Endothelial cell of umbilical vein (primary cell): ENCODE measurements at regions not wholly inside any gene's neighbourhood (a gene's known extent, or its start where the extent isn't known, plus 50 kb on each side); places are given as distances from the start of the nearest gene placed in this dataset.

Source experiments
- BruUV-seq: library from RNA; stranded (reverse); fragments of 400-500 nt; replicated peaks from 2 replicates; lab custom pipeline; 2021; lab: Mats Ljungman, UMichigan
- CTCF ChIA-PET: fragments of 300-600, 350-600 bp; sonication (Branson Sonifier 250); formaldehyde crosslinking; loops from one replicate; lab custom pipeline; 2021; ENCODE audit warnings: antibody characterized with exemption, inconsistent platforms; lab: Charles Lee
- POLR2A ChIA-PET: fragments of 300-600, 350-600 bp; sonication (Branson Sonifier 250); formaldehyde crosslinking; loops from one replicate; lab custom pipeline; 2021; ENCODE audit warnings: antibody characterized with exemption, inconsistent platforms; lab: Charles Lee
- DNase-seq: peaks from one replicate; pipeline ENCODE4 v3.0.0-alpha.2; 2011; ENCODE audit warnings: low read depth, low spot score
- FAIRE-seq: peaks from 2 replicates; lab custom pipeline; 2011; peaks lifted over from hg19 to GRCh38; lab: Jason Lieb, UNC
- H2AFZ ChIP-seq: 2 replicates; pipeline ENCODE4 v1.6.0; 2012; ENCODE audit warnings: low read depth, low read length, control low read depth, inconsistent platforms
- H3K27ac ChIP-seq: 2 replicates; pipeline ENCODE4 v1.5.1; 2011; ENCODE audit warnings: low read depth, mild to moderate bottlenecking, control low read depth, low read length, moderate library complexity; ENCODE audit not compliant: insufficient read depth
- H3K27me3 ChIP-seq, 2 experiments: 2 replicates each; pipeline versions ENCODE4 v1.6.0 to v1.6.1; 2011; ENCODE audit warnings: low read length in 2 of 2, mixed read lengths in 1 of 2; ENCODE audit not compliant: control insufficient read depth in 2 of 2, insufficient read depth in 2 of 2
- H3K36me3 ChIP-seq, 2 experiments: 2 replicates in 1 of 2; 3 replicates in 1 of 2; pipeline ENCODE4 v1.5.1; 2011; ENCODE audit warnings: low read length in 2 of 2, mild to moderate bottlenecking in 1 of 2, moderate library complexity in 1 of 2; ENCODE audit not compliant: control insufficient read depth in 2 of 2, insufficient read depth in 2 of 2; ENCODE audit errors: extremely low read depth in 1 of 2
- H3K4me1 ChIP-seq: 3 replicates; pipeline ENCODE4 v1.5.1; 2011; ENCODE audit warnings: mild to moderate bottlenecking, low read length; ENCODE audit not compliant: control insufficient read depth, insufficient read depth; ENCODE audit errors: extremely low read depth
- H3K4me2 ChIP-seq: 2 replicates; pipeline ENCODE4 v1.6.1; 2011; ENCODE audit warnings: low read length, control low read depth, mixed read lengths; ENCODE audit not compliant: insufficient read depth
- H3K4me3 ChIP-seq, 3 experiments: fragments of 200-600 bp in 1 of 3; sonication (generic), shearing (Covaris generic) in 1 of 3; replicated peaks in 1 of 3; 2 replicates each; pipeline ENCODE4 v1.5.1; 2011 to 2016; ENCODE audit warnings: control low read depth in 3 of 3, low read length in 3 of 3, mild to moderate bottlenecking in 2 of 3, inconsistent platforms in 1 of 3, low read depth in 1 of 3, moderate library complexity in 1 of 3; ENCODE audit not compliant: insufficient read depth in 1 of 3
- H3K79me2 ChIP-seq: 2 replicates; pipeline ENCODE4 v1.6.0; 2012; ENCODE audit warnings: low read length, inconsistent platforms; ENCODE audit not compliant: control insufficient read depth, insufficient read depth
- H3K9ac ChIP-seq: replicated peaks from 2 replicates; pipeline ENCODE3; 2011; ENCODE audit warnings: low read length, control low read depth; ENCODE audit not compliant: insufficient read depth; ENCODE audit errors: extremely low read depth
- H3K9me1 ChIP-seq: replicated peaks from 3 replicates; pipeline ENCODE4 v1.6.0; 2011; ENCODE audit warnings: mild to moderate bottlenecking, low read length; ENCODE audit not compliant: control insufficient read depth, insufficient read depth; ENCODE audit errors: extremely low read depth
- H3K9me3 ChIP-seq: replicated peaks from 2 replicates; pipeline ENCODE4 v1.5.1; 2012; ENCODE audit warnings: low read length, inconsistent platforms; ENCODE audit not compliant: control insufficient read depth, insufficient read depth
- H4K20me1 ChIP-seq: replicated peaks from 2 replicates; pipeline ENCODE3; 2011; ENCODE audit warnings: mild to moderate bottlenecking, low read length; ENCODE audit not compliant: control insufficient read depth, insufficient read depth; ENCODE audit errors: extremely low read depth
- EZH2 ChIP-seq: IDR thresholded peaks from 2 replicates; pipeline ENCODE4 v1.6.1; 2012; ENCODE audit warnings: borderline replicate concordance, low read depth, mild to moderate bottlenecking, moderate library complexity, low read length, inconsistent platforms; ENCODE audit not compliant: severe bottlenecking
- FOS ChIP-seq: IDR thresholded peaks from 2 replicates; pipeline ENCODE4 v1.6.1; 2011; ENCODE audit warnings: mild to moderate bottlenecking, low read length, moderate library complexity, borderline replicate concordance; ENCODE audit not compliant: insufficient read depth
- GATA2 ChIP-seq: IDR thresholded peaks from 2 replicates; pipeline ENCODE4 v1.7.0; 2011; ENCODE audit warnings: low read depth, mild to moderate bottlenecking, moderate library complexity, mixed read lengths, low read length; ENCODE audit not compliant: insufficient read length, insufficient read depth
- JUN ChIP-seq: IDR thresholded peaks from 2 replicates; pipeline ENCODE4 v1.6.1; 2011; ENCODE audit warnings: borderline replicate concordance, low read depth; ENCODE audit not compliant: insufficient read length, insufficient read depth
- MYC ChIP-seq: IDR thresholded peaks from one replicate; pipeline ENCODE4 v1.6.1; 2011; ENCODE audit warnings: mild to moderate bottlenecking, low read depth, low read length
- POLR2A ChIP-seq: IDR thresholded peaks from 2 replicates; pipeline ENCODE4 v1.6.1; 2012; ENCODE audit warnings: low read depth, mild to moderate bottlenecking, control low read depth, low read length
- POLR2AphosphoS5 ChIP-seq: IDR thresholded peaks from 2 replicates; pipeline ENCODE4 v1.6.1; 2012; ENCODE audit warnings: low read depth, mild to moderate bottlenecking, control low read depth, low read length, moderate library complexity; ENCODE audit not compliant: insufficient read depth
- dilution Hi-C: fragments of 300-500 bp; cut with MboI; formaldehyde crosslinking; loops from one replicate; pipeline ENCODE4 v1.15.0; 2019; ENCODE audit warnings: low sequenced_read_pairs; ENCODE audit not compliant: extremely low pct_ligation_motif_present
- intact Hi-C: fragments of 100-400 bp; cut with micrococcal nuclease; formaldehyde crosslinking; loops from one replicate; pipeline ENCODE4 v1.10.0; 2022
- TF ChIP-seq, protein P1 (sequence below): IDR thresholded peaks from 2 replicates; pipeline ENCODE4 v1.6.1; 2011; ENCODE audit not compliant: insufficient read depth, insufficient read length
- TF ChIP-seq, protein P2 (sequence below), 2 donors: IDR thresholded peaks; 1 replicate in 1 of 2; 2 replicates in 1 of 2; pipeline ENCODE4 v1.5.1; 2011; ENCODE audit warnings: low read length in 2 of 2, mild to moderate bottlenecking in 2 of 2, moderate library complexity in 2 of 2, control low read depth in 1 of 2, inconsistent platforms in 1 of 2, low read depth in 1 of 2; ENCODE audit not compliant: insufficient read depth in 1 of 2; ENCODE audit errors: extremely low read depth in 1 of 2

DNA sequence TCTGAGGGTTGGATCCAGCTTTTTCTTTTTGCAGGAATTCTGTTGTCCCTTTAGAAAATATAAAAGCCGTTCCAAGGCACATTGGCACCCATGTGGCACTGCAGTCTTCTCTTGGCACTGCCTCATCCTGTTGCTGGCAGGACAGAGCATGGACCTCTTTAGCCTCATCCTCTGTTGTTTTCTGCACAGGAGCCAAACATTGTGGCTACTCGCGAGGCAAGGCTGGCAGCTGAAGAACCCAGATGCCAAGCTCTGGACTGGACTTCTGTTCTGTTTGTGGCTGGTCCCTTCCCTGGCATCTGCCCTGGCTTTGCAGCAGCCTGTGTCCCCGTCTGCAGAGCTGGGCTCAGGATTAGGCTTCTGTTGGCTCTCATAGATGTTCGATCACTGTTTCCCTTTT is 224.7 kb upstream of the TBC1D5 start:
- BruUV-seq: no TSS peak
- Histone ChIP-seq H3K9me3 (no peaks in the 10 kb centered on the region), H3K27me3 (no peaks in the 10 kb centered on the region), H3K79me2 (no peaks in the 10 kb centered on the region), H3K36me3 (no peaks in the 10 kb centered on the region), H3K9me1 (no peaks in the 10 kb centered on the region), H4K20me1 (no peaks in the 10 kb centered on the region), H2AFZ (no peak overlapping the region), H3K9ac (no peak overlapping the region), H3K4me2 (no peak overlapping the region), H3K4me1 (no peaks in the 10 kb centered on the region), H3K4me3 (no peak overlapping the region), H3K27ac (no peak overlapping the region)
- POLR2A ChIA-PET: no interaction called here
- CTCF ChIA-PET: no interaction called here
- intact Hi-C loops: no loop called here
- dilution Hi-C loops: no loop called here
- TF ChIP-seq MYC (no peak), POLR2AphosphoS5 (no peak), JUN (no peak), POLR2A (no peak), FOS (no peak), GATA2 (no peak), EZH2 (no peak)
- TF ChIP-seq, protein P1, sequence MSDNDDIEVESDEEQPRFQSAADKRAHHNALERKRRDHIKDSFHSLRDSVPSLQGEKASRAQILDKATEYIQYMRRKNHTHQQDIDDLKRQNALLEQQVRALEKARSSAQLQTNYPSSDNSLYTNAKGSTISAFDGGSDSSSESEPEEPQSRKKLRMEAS: no peak
- TF ChIP-seq, protein P2, sequence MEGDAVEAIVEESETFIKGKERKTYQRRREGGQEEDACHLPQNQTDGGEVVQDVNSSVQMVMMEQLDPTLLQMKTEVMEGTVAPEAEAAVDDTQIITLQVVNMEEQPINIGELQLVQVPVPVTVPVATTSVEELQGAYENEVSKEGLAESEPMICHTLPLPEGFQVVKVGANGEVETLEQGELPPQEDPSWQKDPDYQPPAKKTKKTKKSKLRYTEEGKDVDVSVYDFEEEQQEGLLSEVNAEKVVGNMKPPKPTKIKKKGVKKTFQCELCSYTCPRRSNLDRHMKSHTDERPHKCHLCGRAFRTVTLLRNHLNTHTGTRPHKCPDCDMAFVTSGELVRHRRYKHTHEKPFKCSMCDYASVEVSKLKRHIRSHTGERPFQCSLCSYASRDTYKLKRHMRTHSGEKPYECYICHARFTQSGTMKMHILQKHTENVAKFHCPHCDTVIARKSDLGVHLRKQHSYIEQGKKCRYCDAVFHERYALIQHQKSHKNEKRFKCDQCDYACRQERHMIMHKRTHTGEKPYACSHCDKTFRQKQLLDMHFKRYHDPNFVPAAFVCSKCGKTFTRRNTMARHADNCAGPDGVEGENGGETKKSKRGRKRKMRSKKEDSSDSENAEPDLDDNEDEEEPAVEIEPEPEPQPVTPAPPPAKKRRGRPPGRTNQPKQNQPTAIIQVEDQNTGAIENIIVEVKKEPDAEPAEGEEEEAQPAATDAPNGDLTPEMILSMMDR (IDR thresholded peaks at IDR 0.05; ENCODE audit: extremely low read depth in 1 of 2, insufficient read depth in 1 of 2, low read depth in 1 of 2, low read length in 2 of 2): no peak
- no peak for FAIRE-seq
- DNase-seq: no peak
